GM10266 (cell line): ENCODE measurements at regions not wholly inside any gene's neighbourhood (a gene's known extent, or its start where the extent isn't known, plus 50 kb on each side); places are given as distances from the start of the nearest gene placed in this dataset.
"Not testable (repeated sequence)": the region's sequence is repeated elsewhere in the genome, so short reads cannot be mapped to it uniquely, and the experiment has no call there.

ENCODE experiments used
- DNase-seq: peaks from one replicate; pipeline ENCODE4 v3.0.0; 2012; ENCODE audit errors: extremely low spot score
- TF ChIP-seq, protein P1 (sequence below): IDR thresholded peaks from 2 replicates; pipeline ENCODE4 v1.5.1; 2012; ENCODE audit warnings: mild to moderate bottlenecking, low read depth; ENCODE audit not compliant: control insufficient read depth, insufficient read depth; ENCODE audit errors: missing control alignments

DNA sequence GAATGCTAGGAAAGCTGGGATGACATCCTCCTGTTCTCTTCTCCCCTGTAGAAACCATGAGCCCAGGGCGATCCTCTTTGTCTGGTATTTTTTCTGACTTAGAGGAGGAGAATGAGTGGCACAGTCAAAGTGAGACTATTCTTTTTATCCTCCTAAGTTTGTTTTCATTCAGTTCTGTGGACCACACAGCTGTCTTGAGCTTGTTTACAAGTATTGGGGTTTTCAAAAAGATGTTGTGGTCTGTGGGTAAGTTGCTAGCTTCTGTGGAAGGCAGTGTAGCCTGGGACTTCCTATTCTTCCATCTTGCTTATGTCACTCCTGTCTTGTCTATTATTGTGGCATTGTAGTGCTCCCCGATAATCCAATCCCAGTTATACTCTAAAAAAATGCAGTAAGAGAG, 223.0 kb downstream of the PAPSS1 start:
- TF ChIP-seq, protein P1, sequence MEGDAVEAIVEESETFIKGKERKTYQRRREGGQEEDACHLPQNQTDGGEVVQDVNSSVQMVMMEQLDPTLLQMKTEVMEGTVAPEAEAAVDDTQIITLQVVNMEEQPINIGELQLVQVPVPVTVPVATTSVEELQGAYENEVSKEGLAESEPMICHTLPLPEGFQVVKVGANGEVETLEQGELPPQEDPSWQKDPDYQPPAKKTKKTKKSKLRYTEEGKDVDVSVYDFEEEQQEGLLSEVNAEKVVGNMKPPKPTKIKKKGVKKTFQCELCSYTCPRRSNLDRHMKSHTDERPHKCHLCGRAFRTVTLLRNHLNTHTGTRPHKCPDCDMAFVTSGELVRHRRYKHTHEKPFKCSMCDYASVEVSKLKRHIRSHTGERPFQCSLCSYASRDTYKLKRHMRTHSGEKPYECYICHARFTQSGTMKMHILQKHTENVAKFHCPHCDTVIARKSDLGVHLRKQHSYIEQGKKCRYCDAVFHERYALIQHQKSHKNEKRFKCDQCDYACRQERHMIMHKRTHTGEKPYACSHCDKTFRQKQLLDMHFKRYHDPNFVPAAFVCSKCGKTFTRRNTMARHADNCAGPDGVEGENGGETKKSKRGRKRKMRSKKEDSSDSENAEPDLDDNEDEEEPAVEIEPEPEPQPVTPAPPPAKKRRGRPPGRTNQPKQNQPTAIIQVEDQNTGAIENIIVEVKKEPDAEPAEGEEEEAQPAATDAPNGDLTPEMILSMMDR, result no peak
- no peak for DNase-seq

DNA sequence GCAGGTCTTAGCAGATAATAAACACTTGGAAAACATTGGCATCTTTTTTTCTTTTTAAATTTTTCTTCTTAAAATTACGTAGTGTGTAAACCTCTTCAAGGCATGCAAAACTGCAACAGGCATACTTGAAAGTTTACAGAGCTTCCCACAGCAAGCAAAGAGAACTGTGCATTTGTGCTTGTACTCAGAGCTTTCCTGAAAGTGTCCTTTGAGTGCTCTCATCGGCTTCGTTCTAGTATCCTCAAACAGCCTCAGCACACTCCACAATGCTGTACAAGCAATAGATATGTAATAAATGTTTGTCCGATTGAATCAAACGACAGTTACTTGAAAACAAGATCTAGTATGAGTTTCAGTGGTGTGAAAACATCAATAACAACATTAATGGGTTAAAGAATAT, 227.5 kb downstream of the PAPSS1 start:
- TF ChIP-seq, protein P1, result no peak
- DNase-seq, result no peak

DNA sequence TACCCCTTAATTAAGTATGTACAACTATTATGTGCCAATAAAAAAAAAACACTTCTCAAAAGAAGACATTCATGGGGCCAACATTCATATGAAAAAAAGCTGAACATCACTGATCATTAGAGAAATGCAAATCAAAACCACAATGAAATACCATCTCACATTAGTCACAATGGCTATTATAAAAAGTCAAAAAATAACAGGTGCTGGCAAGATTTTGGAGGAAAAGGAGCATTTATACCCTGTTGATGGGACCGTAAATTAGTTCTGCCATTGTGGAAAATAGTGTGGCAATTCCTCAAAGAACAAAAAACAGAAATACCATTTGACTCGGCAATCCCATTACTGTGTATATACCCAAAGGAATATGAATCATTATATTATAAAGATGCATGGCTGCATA, 229.9 kb downstream of the PAPSS1 start:
- TF ChIP-seq, protein P1, result no peak
- no peak for DNase-seq

DNA sequence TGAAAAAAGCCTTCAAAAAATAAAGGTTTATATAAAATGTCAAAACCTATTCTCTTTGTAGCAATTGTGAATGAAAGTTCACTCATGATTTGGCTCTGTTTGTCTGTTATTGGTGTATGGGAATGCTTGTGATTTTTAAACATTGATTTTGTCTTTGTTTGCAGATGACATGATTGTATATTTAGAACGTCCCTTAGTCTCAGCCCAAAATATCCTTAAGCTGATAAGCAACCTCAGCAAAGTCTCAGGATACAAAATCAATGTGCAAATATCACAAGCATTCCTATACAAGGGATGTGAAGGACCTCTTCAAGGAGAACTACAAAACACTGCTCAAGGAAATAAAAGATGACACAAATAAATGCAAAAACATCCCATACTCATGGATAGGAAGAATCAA, 236.4 kb downstream of the PAPSS1 start:
- not testable (repeated sequence) for DNase-seq

DNA sequence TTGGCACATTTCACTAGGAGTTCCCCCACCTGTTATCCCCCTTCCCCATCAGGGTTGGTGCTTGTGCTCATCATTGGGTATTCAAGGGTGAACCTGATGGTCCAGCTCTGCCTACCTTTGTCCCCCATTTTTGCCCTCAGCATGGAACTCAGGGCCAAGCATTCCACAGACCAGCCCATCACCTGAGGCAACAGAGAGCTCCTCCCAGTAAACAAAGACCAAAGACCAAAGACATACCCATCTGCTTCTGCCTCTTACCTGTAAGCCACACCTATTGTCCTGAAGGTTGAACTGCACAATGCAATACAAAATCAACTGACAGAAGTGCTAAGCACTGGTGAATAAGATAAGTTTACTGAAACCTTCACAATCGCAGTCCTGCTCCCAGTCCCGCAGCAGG, 237.5 kb downstream of the PAPSS1 start:
- TF ChIP-seq, protein P1, result no peak
- DNase-seq, result no peak

DNA sequence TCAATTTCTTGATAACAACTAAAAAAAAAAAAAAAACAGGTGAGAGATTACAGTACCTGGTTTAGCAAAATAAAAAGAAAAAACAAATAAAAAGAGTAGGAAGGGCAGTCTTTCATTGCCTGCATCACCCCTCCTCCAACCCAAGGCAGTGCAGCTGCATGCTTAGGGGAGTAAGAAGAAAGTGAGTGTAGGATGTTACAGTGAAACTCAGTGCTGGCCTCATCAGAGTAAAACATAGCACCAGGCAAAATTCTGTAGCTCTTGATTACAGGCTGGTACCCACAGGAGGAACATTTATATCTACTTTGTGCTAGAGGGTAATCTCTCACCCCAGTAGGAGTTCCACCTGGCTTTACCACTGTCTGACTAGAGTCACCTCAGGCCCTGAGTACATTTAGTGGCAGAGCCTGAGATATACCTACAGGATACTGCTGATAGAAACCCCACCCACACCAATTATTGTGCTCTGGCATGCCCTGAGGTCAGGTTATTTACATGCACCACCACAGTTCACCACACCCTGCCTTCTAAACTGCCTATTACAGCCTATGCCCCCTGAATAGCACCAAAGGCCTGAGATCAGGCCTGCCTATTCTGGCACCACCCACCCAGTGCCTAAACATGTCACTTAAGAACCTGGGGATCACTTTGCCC, 241.6 kb downstream of the PAPSS1 start:
- TF ChIP-seq, protein P1, result no peak
- DNase-seq, result no peak

DNA sequence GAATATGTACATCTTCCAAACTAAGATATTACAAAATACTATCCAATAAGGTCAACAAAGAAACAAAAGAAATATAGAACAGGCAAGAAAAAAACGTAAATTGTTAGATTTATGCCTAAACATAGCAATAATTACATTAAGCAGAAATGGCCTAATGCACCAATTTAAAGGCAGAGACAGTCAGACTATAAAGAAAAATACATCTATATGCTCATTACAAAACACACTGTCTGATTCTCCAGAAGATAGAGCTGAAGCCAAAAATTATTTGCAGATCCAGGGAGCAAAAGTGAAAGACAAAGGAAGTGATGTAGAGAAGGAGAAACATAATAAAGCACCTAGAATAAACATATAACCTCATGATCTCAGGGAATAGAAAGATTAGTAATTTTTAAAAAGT, 246.9 kb downstream of the PAPSS1 start:
- TF ChIP-seq, protein P1, result no peak
- DNase-seq, result no peak

DNA sequence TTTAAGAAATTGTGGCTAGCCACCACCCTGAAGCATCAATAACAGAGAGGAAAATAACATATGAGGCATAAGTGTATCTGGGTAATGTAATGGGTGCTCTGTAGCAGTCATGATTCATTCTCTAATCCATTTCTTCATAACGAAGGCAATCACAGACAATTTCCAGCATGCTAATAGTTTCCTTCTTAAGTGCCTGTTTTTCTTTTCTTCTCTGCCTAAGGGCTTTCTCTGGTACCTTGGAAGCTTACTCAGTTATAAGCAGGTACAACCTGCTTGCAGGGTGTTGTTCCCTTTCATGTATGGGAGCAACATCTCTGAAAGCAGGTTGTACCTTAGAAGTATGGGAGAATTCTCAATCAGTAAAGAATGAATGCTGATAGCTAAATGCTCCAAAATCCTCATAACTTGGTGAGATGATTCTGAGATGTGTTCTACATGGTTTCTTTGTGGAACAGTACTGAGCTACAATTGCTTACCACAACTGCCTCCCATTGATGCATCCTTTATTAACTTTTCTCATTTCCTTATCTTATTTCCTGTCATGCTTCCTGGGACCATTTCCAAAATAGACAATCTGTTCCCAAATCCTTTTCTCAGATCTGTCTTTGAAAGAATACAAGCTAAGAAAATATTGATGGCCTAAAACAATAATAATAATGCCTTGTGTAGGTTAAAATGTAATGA, 247.6 kb downstream of the PAPSS1 start:
- no peak for DNase-seq
- TF ChIP-seq, protein P1, result no peak
